ENCODE measurements at regions not wholly inside any gene's neighbourhood (a gene's known extent, or its start where the extent isn't known, plus 50 kb on each side); places are given as distances from the start of the nearest gene placed in this dataset.

DNA sequence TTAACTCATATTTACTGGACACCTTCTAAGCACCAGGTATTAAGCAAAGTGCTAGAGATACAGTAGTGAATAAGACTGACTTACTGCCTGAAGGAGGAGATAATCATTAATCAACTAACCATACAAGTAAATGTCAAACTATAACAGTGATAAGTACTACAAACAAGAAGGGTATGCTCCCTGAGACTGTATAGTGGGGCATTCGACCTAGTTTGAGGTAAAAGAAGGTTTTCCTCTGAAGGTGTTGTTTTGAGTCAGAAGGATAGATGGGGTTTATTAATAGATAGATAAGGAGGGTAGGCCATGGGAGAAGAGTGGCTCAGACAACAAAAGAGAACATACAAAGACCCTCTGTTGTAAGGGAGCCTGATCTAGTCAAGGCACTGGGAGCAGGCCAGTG is 105.4 kb downstream of the DDIT4L start:
- no peak for DNase-seq (ENCODE audit: low spot score)

DNA sequence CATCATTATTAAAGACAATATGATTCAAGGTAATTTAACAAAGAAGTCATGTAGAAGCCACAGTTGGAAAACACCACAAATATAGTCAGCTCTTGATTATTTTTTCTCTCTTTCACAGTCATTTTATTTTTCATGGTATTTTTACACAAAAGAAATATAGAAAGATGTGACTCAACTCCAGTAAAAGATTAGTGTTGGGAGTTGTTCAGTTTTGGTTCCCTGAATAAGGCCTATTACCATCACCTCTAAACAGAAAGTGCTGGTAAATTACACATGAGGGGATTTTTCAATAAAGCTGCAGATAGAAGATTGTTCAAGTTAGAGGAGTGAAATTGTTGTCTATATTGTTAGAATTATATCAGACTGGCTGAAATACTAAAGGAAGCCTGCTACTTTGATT is 107.0 kb downstream of the DDIT4L start:
- no peak for DNase-seq (ENCODE audit: low spot score)

DNA sequence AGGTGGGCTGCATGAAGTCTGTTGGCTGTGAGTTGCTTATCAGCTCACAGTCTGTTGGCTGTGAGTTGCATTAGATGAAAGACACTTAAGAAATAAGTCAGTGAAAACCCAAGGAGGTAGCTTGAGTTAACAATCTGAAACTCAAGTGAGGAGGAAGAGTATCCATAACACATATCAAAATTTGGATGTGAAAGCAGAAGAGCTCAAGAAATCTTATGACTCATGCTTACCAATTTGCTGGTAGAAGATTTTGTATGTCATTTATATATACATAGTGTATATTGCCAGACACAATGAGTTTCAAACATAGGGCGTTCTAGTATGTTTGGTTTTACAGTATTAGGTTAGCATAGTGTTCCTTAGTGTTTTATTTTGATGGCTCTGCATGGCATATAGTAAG is 107.4 kb downstream of the DDIT4L start:
- DNase-seq (ENCODE audit: low spot score), result no peak

DNA sequence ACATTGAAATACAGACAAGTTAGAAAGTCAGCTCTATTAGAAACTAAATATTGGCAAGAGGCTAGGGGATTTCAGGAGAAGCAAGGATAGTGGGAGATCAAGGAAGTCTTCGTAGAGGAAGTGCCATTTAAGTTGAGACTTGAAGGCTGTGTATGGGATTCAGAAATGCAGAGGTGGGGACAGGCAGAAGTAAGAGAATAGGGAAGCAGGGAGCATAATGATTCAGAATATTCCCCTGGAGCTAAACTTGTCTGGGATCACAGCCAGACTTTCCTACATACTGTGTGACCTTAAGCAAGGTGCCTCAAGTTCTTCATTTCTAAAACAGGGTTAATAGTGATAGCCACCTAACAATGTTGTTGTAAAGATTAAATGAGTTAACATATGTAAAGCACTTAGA is 108.8 kb downstream of the DDIT4L start:
- no peak for DNase-seq (ENCODE audit: low spot score)

DNA sequence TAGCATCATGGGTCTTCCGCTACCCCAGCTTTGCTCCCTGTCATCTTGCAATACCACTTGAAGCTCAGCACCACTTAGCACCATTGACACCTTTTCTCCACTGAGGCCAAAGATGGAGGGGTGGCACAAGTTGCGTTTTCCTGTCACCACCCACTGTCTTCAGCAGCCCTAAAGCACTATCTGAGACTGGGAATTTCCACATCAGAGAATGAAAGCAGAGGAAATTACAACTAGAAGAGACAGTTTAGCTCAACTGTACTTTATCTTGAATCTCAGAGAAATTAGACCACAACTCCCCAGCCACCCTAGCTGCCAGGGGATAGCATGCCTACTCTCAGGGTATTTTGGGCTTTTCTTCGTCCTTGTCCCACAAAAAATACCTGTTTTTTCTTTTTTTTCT is 111.0 kb downstream of the DDIT4L start:
- DNase-seq (ENCODE audit: low spot score), result no peak

DNA sequence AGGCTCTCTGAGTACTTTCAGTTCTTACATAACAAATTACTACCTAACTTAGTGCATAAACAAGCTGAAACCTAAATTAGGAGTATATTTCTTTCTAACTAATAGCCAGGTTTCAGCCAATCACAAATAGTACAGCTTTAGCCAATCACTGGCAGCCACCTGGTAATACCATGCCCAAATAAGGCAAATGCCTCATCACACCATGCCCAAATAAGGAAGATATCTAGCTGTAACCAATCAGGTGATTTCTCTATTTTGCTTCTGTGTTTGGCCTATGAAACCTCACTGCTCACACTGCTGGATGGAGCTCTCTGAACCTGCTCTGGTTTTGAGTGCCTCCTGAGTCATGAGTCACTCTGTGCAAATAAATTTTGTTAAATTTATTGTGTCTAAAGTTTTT is 113.5 kb downstream of the DDIT4L start:
- no peak for DNase-seq (ENCODE audit: low spot score)

DNA sequence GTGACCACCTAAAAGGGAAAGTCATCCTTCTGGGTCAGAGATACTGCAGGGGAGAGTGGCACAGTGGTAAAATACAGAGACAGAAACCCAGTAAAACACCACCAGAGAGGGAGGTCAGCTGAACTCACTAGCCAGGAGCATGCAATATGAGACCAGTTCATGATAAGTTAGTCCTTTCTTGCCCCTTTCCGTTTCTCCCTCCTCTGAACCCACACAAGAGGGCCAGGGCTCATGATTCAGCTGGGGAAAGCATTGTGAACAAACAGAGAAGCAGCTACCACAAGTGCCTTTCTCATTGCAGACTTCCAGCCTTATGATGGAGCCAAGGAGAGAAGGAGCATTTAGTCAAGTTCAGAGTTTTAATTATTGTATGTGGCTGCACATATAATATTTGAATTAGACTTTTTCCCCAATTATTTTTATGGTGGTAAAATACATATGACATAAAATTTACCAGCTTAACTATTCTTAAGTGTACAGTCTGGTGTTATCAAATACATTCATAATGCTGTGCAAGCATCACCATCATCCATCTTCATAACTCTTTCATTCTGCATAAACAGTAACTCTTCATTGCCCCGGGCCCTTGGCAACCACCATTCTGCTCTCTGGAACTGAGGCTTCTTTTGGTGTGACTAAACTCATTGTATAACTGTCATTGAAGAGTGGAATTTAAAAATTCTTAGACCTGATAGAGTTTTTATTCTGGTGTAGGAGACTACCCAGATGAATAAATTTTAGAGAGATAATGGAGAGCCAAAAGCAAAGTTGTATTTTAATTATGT is 114.6 kb downstream of the DDIT4L start:
- DNase-seq (ENCODE audit: low spot score), result no peak

DNA sequence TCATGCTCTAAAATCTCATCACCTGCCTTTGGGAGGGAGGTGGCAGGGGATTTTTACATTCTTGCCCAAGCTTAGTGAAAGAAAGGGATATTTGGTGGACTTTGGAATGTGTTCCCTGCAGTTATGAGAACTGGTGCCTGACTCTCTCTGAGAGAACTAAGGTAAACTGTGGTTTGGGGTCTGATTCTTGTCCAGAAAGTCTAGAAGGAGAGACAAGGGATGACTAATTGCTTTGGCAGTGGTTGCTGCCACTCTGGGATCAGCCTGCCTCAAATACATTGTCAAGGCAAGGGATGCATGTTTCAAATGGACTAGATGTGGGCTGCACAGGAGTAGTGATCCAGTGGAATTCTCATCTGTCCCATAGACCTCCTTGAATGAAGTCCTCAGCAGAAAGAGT is 115.2 kb downstream of the DDIT4L start:
- no peak for DNase-seq (ENCODE audit: low spot score)

DNA sequence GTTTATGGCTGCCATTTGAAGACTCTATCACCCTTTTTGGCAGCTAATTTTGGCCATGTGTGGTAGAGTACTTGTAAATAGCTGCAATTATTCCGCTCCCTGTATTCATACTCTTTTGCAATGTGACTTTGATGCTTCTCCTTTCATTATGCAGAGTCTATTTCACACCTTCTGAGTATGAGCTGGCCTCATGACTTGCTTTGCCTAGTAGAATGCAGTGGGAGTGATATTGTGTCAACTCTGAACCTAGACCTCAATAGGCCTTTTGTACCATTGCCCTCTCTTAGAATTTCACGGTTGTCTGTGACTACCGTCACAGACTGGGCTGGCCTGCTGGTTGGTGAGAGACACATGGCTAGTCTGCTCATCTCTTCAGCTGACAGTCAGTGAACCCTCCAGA is 118.8 kb downstream of the DDIT4L start:
- DNase-seq (ENCODE audit: low spot score), result no peak

DNA sequence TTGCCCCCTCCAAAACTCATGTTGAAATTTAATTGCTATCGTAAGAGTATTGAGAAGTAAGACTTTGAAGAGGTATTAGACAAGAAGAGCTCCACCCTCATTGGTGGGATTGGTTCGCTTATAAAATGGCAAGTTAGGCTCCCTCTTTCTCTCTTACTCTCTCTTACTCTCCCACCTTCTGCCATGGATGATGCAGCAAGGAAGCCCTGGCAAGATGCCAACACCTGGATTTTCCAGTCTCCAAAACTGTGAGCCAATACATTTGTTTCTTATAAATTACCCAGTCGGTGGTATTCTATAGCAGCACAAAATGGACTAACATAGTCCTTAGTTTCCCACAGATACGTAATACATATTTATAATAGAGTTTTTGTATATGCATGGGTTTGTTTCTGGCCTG is 119.4 kb downstream of the DDIT4L start:
- DNase-seq (ENCODE audit: low spot score), result no peak

DNA sequence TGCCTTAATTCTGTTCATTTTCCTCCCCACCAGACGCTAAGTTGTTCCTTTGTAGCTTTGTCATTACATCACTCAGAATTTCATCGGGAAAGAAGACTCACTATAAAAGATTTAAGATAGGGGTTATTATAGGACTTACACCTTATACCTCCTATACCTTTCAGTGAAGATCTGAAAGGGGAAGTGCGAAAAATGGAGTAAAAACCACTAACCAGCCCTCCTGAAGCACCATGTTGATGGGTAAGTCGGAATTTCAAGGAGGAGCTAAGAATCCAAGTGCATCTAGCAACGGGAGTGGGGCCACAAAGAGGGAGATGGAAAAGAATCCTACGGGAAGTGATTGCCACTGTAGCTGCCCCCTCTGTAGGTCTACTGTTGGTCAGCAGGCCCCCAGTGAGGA is 119.1 kb upstream of the H2AZ1 start:
- DNase-seq (ENCODE audit: low spot score), result no peak

DNA sequence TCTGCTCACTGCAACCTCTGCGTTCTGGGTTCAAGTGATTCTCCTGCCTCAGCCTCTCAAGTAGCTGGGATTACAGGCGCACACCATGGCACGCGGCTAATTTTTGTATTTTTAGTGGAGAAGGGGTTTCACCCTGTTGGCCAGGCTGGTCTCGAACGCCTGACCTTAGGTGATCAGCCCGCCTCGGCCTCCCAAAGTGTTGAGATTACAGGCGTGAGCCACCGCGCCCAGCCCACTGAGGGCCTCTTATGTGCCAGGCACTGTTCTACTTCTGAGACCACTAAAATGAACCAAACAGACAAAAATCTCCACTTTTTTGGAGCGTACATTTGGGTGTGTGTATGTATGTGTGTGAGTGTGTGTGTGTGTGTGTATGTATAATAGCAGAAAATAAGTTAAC is 117.2 kb upstream of the H2AZ1 start:
- DNase-seq (ENCODE audit: low spot score), result no peak

DNA sequence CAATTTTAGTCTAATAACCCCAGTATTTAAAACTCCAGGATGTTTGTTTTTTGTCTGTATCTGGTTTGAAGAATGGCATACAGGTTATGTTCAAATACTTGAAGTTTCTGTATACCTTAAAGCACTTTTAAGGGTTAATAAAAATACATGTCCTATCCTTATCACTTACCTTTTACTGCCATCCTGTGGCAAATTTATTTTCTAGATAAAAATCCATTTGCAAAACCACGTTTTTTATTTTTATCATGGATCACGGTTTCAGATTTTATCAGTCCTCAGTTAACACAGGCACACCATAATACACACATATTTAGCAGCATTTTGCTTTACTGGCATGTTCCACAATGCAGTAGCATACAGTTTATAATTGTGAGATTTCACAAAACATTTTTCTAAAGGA is 113.3 kb upstream of the H2AZ1 start:
- DNase-seq (ENCODE audit: low spot score), result no peak

DNA sequence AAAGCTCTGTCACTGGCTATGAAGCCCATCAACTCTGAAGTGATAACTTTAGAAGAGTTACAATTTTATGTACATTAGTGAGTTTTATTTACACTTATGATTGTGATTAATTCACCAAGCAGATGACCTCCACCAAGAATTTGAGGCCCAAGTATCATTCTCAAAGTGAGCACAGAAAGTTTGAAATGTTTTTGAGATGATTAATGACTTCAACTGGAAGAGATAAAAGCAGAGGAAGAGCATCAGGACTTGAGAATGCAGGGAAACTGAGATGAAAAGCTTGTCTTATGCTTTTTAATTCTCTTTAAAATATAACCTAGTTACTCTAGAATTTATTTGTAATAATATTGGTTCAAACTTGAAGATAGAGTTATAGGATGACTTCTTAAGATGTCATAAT is 112.8 kb upstream of the H2AZ1 start:
- DNase-seq (ENCODE audit: low spot score), result no peak

DNA sequence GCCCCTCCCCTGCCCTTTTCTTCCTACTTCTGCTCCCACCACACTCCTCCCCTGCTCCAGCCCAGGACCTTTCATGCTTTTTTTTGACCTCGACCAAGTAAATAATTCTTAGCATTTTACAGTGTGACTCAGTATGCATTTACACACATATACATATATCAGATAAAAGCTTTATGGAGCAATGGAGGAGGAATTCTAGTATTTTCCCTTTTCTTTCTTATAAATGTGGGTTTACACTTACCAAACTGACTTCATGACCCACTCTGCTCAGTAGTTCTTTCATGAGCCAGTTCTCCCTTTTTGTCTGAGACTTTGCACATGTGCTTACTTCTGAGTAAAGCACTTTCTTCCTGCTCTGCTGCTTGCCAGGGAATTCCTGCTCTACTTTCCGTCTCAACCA is 111.8 kb upstream of the H2AZ1 start:
- no peak for DNase-seq (ENCODE audit: low spot score)

DNA sequence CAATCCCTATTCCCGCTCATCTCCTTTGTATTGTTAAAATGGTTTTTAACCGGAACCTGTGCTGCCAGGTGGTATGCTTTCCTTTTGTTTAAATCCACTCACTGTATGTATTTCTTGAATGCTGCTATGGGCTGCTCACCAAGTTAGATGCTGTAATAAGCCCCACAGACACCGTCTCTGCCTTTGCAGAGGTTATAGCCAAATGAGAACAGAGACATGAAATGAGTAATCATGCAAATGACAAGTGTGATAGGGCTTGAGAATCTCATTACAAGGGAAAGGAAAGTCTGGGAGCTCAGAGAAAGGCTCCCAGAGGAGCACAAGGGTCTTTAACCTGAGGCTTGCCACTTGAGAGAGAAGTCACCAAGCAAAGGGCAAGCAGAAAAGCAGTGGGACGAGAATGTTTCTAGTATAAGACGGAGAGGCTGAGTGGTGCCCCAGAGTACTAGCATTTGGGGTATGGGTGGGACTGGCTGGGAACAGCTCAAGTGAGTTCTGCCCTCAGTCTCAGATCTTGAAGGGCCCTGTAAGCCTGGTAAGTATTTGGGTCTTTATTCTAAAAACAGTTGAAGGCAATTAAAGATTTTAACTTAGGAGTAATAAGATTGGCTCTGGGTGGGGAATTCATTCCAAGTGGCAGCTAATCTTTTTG is 110.8 kb upstream of the H2AZ1 start:
- no peak for DNase-seq (ENCODE audit: low spot score)

DNA sequence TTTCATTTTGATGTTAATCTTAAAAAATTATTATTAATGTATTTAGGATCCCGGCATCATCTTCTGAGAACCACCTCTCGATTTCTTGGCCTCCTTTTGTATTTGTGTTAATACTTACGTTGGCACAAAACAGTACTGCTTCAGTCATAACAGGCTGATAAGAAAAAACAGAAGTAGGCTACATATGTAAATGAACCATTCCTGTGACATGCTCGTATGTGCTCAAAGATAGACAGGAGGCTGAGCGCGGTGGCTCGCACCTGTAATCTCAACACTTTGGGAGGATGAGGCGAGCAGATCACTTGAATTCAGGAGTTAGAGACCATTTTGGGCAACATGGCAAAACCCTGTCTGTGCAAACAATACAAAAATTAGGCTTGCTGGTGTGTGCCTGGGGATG is 109.4 kb upstream of the H2AZ1 start:
- no peak for DNase-seq (ENCODE audit: low spot score)

DNA sequence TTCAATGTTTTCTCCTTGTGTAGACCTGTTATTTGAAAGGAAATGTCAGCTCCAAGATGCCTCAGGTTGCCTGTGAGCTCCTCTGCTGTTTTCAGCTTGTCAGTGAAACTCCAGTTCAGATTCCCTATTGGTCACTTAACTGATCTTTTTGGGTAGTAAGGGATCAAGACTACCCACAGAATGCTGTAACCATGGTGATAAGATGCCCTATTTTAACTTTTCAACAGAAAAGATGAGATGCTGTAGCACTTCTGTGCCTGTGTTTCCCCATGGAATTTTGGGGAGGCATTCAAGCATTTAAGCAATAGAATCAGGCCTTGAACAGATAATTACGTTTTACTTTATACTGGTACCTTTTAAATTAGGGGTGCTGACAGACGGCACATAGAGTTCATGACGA is 106.6 kb upstream of the H2AZ1 start:
- DNase-seq (ENCODE audit: low spot score), result no peak

DNA sequence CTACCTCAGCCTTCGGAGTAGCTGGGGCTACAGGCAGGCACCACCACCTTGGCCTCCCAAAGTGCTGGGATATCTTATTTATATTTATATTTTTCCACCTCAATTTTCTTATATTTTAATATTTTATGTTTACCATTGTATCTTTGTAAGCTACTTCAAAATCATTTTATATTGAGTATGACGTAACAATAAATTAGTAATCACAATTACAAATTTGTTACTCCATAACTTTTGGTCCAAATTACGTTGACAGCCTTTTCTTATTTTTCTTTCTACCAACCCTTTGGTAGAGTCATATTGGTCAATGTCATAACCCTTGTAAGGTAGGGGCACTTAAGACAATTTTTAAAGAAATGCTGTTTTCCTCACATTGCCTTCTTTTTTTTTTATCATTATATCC is 104.0 kb upstream of the H2AZ1 start:
- DNase-seq (ENCODE audit: low spot score), result no peak

DNA sequence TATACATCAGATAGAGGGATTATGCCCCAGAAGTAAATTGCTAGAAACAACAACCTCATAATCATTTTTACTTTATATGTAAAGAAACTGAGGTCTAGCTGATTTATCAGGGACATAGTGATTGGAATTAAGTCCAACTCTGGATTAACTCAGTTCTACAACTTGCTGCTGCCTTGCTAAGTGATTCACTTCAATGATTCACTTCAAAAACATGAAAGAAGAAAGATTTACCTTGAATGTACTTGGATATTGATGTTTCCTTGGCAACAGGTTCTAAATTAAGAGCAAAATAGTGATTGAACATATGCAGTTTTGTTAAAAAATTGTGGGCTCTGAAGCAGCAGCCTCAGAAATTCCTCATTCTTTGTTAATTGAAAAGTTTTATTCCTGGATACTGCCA is 99.8 kb upstream of the H2AZ1 start:
- DNase-seq (ENCODE audit: low spot score), result no peak

DNA sequence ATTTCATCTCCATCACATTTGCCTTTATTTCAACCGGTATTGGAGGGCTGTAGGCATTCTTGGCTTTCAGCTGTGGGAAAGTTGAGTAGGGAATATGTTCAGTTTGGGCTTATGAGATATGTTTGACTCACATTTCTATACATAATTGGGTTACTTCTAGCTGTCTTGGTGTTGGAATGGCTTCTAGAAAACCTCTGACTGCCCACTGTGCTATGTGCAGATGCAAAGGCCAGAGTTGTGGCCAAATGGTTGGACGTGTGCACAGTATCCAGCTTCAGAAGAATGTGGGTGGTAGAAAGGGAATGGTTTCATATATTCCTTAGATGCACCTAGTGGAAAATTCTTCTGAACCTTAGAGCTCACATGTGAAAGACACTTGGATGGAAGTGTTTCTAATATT is 92.6 kb upstream of the H2AZ1 start:
- DNase-seq (ENCODE audit: low spot score), result no peak

DNA sequence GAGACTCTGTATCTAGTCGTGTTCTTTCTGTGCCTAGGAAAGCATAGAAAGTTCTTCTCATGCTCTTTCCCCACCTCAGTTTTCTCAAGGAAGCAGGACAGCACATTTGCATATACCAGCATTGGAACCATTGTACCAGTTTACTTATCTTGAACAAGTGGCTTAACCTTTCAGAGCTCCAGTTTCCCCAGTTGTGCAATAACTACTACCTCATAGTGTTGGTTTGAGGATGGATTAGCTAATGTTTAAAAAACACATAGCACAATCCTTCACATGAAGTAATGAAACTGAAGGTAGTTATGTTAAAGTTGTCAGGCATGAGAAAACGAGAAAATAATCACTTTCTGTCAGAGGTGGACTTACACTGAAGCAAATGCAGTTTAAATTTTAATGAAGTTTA is 92.2 kb upstream of the H2AZ1 start:
- DNase-seq (ENCODE audit: low spot score), result no peak

DNA sequence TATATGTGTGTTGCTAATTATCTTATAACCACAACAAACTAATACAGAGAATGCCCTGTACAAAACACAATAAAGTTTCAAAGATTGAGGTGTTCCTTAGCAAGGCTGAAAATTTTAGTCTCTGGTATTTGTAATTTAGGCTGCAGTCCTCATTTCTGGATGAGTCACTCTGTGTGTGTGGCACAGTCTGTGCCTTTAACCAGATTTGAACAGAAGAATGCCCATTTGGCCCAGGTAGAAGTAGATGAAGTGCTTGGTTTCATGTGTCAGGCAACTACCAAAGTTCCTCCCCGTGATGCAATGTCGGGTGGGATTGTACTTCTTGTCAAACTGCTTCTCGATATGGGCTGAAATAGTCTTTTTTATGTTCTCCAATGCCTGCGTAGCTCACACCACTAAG is 91.6 kb upstream of the H2AZ1 start:
- no peak for DNase-seq (ENCODE audit: low spot score)

DNA sequence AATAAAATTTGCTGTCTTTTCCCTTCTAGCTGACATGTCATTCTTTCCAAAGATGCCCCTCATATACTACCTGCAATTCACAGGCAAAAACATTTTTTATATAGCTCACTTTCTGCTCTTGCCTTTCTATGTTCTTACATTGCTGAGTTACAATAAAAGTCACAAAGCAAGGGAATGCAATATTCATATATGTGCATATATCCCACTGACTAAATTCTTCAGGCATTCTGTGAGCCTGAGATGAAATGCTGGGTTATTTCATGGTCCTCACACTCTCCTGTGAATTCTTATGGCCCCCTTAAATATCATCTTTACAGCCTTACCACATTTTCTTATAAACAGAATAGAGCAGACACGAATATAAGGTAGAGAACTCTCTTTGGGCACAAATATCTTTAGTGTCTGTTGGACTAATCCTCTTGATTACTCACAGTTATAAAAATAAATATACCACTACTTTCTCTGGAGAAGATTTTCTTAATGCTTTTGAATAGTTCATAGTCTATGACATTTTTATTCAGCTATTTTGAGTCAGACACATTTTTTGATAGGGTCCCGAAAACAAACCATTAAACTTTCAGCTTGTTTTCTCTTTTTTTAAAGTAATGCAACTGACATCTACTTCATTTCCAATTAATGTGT is 84.1 kb upstream of the H2AZ1 start:
- no peak for DNase-seq (ENCODE audit: low spot score)

Data from hematopoietic multipotent progenitor cell treated with erythropoietin and hydrocortisone succinate and interleukin-3 and kit ligand, for 15 days (in vitro differentiated cells).